Esophagus squamous epithelium (tissue), 5 donors: ENCODE measurements at regions not wholly inside any gene's neighbourhood (a gene's known extent, or its start where the extent isn't known, plus 50 kb on each side); places are given as distances from the start of the nearest gene placed in this dataset.

Source experiments
- DNase-seq: peaks from one replicate; lab custom pipeline; 2025; lab: John Stamatoyannopoulos, UW
- H3K27ac ChIP-seq, 4 donors: fragments of 200-600 bp; sonication (generic); one replicate each; pipeline ENCODE4 v1.5.1; 2016 to 2019; ENCODE audit warnings: mild to moderate bottlenecking in 1 of 4
- H3K27me3 ChIP-seq, 4 donors: fragments of 200-600 bp; sonication (generic); 1 replicate in 3 of 4; 2 replicates in 1 of 4; pipeline versions ENCODE4 v1.5.1 to v1.6.0; 2017 to 2021; ENCODE audit warnings: antibody characterized with exemption in 1 of 4
- H3K36me3 ChIP-seq, 3 donors: fragments of 200-600 bp; sonication (generic); one replicate each; pipeline ENCODE4 v1.5.1; 2016 to 2019
- H3K4me1 ChIP-seq, 3 donors: fragments of 200-600 bp; sonication (generic); one replicate each; pipeline ENCODE4 v1.5.1; 2017 to 2019
- H3K4me3 ChIP-seq, 4 donors: fragments of 200-600 bp; sonication (generic); 1 replicate in 3 of 4; 2 replicates in 1 of 4; pipeline ENCODE4 v1.5.1; 2016 to 2019; ENCODE audit warnings: mild to moderate bottlenecking in 2 of 4, moderate library complexity in 1 of 4
- H3K9me3 ChIP-seq, 3 donors: fragments of 200-600 bp; sonication (generic); one replicate each; pipeline ENCODE4 v1.5.1; 2016 to 2019
- CTCF ChIP-seq, 6 experiments: fragments of 450-650 bp in 4 of 6; fragments of 200-600 bp in 2 of 6; sonication (generic) in 2 of 6; IDR thresholded peaks; one replicate each; pipeline ENCODE4 v1.5.1; 2016 to 2019; ENCODE audit warnings: antibody characterized with exemption in 6 of 6, mild to moderate bottlenecking in 4 of 6, moderate library complexity in 4 of 6
- POLR2A ChIP-seq, 4 donors: fragments of 450-650 bp; IDR thresholded peaks; one replicate each; pipeline ENCODE4 v1.6.1; 2017; ENCODE audit warnings: antibody characterized with exemption in 4 of 4, mild to moderate bottlenecking in 4 of 4, moderate library complexity in 3 of 4
- WGBS, 2 donors: methylation state at CpG; one replicate each; pipeline ENCODE4 v1.1.5; 2018; 5-methylcytosine and 5-hydroxymethylcytosine counted together
- intact Hi-C: fragments of 100-400 bp; cut with DNase I; formaldehyde crosslinking; loops from one replicate; pipeline ENCODE4 v1.15.0; 2022
- donor health status: DM: yes; HTN: yes; CAD: no.

- intact Hi-C loops, result no loop called here
- DNase-seq, result no peak
- WGBS, 2 donors, result 6 to 21% methylated on average over 1 of the region's 1 CpG
These were observed 52.6 kb downstream of the ERICH4 start for GRCh38 chr19:41495589-41495988.

GRCh38 chr19:41499899-41500298, 56.9 kb downstream of the ERICH4 start:
- 82 to 83% methylated on average over 10 of the region's 10 CpGs for WGBS, 2 donors
- intact Hi-C loops, result no loop called here
- peaks cover 0 to 44% (median 0%) of the 10 kb centered on the region in 4 donors for H3K27me3 ChIP-seq

More at GRCh38 chr19:41495589-41495988, 52.6 kb downstream of the ERICH4 start:
- Histone ChIP-seq H3K27ac (no peak overlapping the region), H3K4me3 (no peak overlapping the region), H3K36me3 (no peaks in the 10 kb centered on the region), H3K9me3 (no peaks in the 10 kb centered on the region), H3K4me1 (no peaks in the 10 kb centered on the region), H3K27me3 (peaks cover 0 to 30% (median 0%) of the 10 kb centered on the region in 4 donors)
- no peak for TF ChIP-seq CTCF (IDR thresholded peaks at IDR 0.05)

GRCh38 chr19:41500443-41500842, 57.5 kb downstream of the ERICH4 start:
- Histone ChIP-seq H3K36me3 (no peaks in the 10 kb centered on the region), H3K4me1 (peaks cover 0 to 4% (median 0%) of the 10 kb centered on the region in 3 donors), H3K27me3 (peaks cover 0 to 49% (median 0%) of the 10 kb centered on the region in 4 donors), H3K9me3 (no peaks in the 10 kb centered on the region), H3K27ac (peak overlapping the region; percentile 39 to 80 (median 68)), H3K4me3 (peak overlapping the region; percentile 6 to 52 (median 35))
- intact Hi-C loops, result no loop called here
- DNase-seq, result no peak
- WGBS, 2 donors, result 75 to 89% methylated on average over 9 of the region's 9 CpGs
- TF ChIP-seq CTCF (IDR thresholded peaks at IDR 0.05) (no peak), POLR2A (IDR thresholded peaks at IDR 0.05) (peak in 2 of 4 donors; percentile 11 to 36)

More at GRCh38 chr19:41499899-41500298, 56.9 kb downstream of the ERICH4 start:
- H3K4me1 ChIP-seq, result peaks cover 0 to 4% (median 0%) of the 10 kb centered on the region in 3 donors
- H3K9me3 ChIP-seq, result no peaks in the 10 kb centered on the region
- H3K36me3 ChIP-seq, result no peaks in the 10 kb centered on the region
- DNase-seq, result no peak
- H3K4me3 ChIP-seq, result peak overlapping the region; percentile 6 to 52 (median 35)
- peak overlapping the region; percentile 39 to 80 (median 68) for H3K27ac ChIP-seq
- TF ChIP-seq POLR2A (IDR thresholded peaks at IDR 0.05), result no peak
- TF ChIP-seq CTCF (IDR thresholded peaks at IDR 0.05), result no peak

- Histone ChIP-seq H3K4me3 (no peak overlapping the region), H3K4me1 (peaks cover 0 to 4% (median 0%) of the 10 kb centered on the region in 3 donors), H3K27ac (peak overlapping the region in 3 of 4 donors; percentile 16 to 67 (median 40)), H3K36me3 (no peaks in the 10 kb centered on the region), H3K27me3 (peaks cover 0 to 57% (median 0%) of the 10 kb centered on the region in 4 donors), H3K9me3 (no peaks in the 10 kb centered on the region)
- TF ChIP-seq POLR2A (IDR thresholded peaks at IDR 0.05) (no peak), CTCF (IDR thresholded peaks at IDR 0.05) (no peak)
- no peak for DNase-seq
- 30 to 32% methylated on average over 4 of the region's 4 CpGs for WGBS, 2 donors
- intact Hi-C loops, result no loop called here
These were observed 58.9 kb downstream of the ERICH4 start for GRCh38 chr19:41501854-41502253.

- Histone ChIP-seq H3K4me3 (no peak overlapping the region), H3K4me1 (peaks cover 0 to 4% (median 0%) of the 10 kb centered on the region in 3 donors), H3K36me3 (no peaks in the 10 kb centered on the region), H3K27ac (no peak overlapping the region), H3K9me3 (no peaks in the 10 kb centered on the region), H3K27me3 (peaks cover 0 to 48% (median 0%) of the 10 kb centered on the region in 4 donors)
- no peak for TF ChIP-seq POLR2A (IDR thresholded peaks at IDR 0.05)
- TF ChIP-seq CTCF (IDR thresholded peaks at IDR 0.05), result no peak
- no peak for DNase-seq
- intact Hi-C loops, result no loop called here
- 75 to 86% methylated on average over 13 of the region's 13 CpGs for WGBS, 2 donors
These were observed 62.1 kb downstream of the ERICH4 start for GRCh38 chr19:41505105-41505504.
